Gastroesophageal sphincter (tissue), 4 donors: ENCODE measurements at regions not wholly inside any gene's neighbourhood (a gene's known extent, or its start where the extent isn't known, plus 50 kb on each side); places are given as distances from the start of the nearest gene placed in this dataset.

Source experiments
- ATAC-seq: fragments of 150-250 bp; one replicate; pipeline ENCODE4 v1.9.1; 2016; ENCODE audit warnings: mild to moderate bottlenecking, moderate library complexity
- H3K27ac ChIP-seq, 4 donors: fragments of 200-600 bp; sonication (generic) in 3 of 4; 1 replicate in 3 of 4; 2 replicates in 1 of 4; pipeline ENCODE4 v1.5.1; 2016 to 2019
- H3K27me3 ChIP-seq: fragments of 200-600 bp; sonication (generic); one replicate; pipeline ENCODE4 v1.5.1; 2019
- H3K36me3 ChIP-seq, 2 donors: fragments of 200-600 bp; sonication (generic); one replicate each; pipeline ENCODE4 v1.5.1; 2019; ENCODE audit warnings: control low read depth in 1 of 2
- H3K4me1 ChIP-seq, 3 donors: fragments of 200-600 bp; sonication (generic); 1 replicate in 2 of 3; 2 replicates in 1 of 3; pipeline ENCODE4 v1.5.1; 2016 to 2019; ENCODE audit warnings: control low read depth in 2 of 3
- H3K4me3 ChIP-seq, 2 donors: fragments of 200-600 bp; sonication (generic); one replicate each; pipeline ENCODE4 v1.5.1; 2019; ENCODE audit warnings: mild to moderate bottlenecking in 1 of 2, moderate library complexity in 1 of 2
- H3K9me3 ChIP-seq, 3 donors: fragments of 200-600 bp; sonication (generic); one replicate each; pipeline ENCODE4 v1.5.1; 2017 to 2019; ENCODE audit warnings: control low read depth in 2 of 3
- CTCF ChIP-seq, 4 experiments: fragments of 200-600 bp in 2 of 4; fragments of 450-650 bp in 2 of 4; sonication (generic) in 1 of 4; IDR thresholded peaks; one replicate each; pipeline ENCODE4 v1.5.1; 2017 to 2019; ENCODE audit warnings: antibody characterized with exemption in 4 of 4, mild to moderate bottlenecking in 2 of 4, moderate library complexity in 2 of 4
- EP300 ChIP-seq: sonication (generic); formaldehyde crosslinking; IDR thresholded peaks from one replicate; pipeline ENCODE4 v1.6.1; 2017; ENCODE audit warnings: antibody characterized with exemption, mild to moderate bottlenecking
- POLR2A ChIP-seq, 2 donors: fragments of 450-650 bp; IDR thresholded peaks; one replicate each; pipeline ENCODE4 v1.6.1; 2017; ENCODE audit warnings: antibody characterized with exemption in 2 of 2, mild to moderate bottlenecking in 2 of 2, moderate library complexity in 1 of 2
- POLR2AphosphoS5 ChIP-seq: sonication (generic); formaldehyde crosslinking; IDR thresholded peaks from one replicate; pipeline ENCODE4 v1.6.1; 2017; ENCODE audit warnings: antibody characterized with exemption
- WGBS, 2 donors: methylation state at CpG; one replicate each; pipeline ENCODE4 v1.1.5; 2018; ENCODE audit warnings: low coverage in 1 of 2; 5-methylcytosine and 5-hydroxymethylcytosine counted together

- 37 to 52% methylated on average over 3 of the region's 3 CpGs for WGBS, 2 donors
- Histone ChIP-seq H3K36me3 (no peaks in the 10 kb centered on the region), H3K27me3 (no peaks in the 10 kb centered on the region), H3K4me1 (peaks cover 0 to 57% (median 10%) of the 10 kb centered on the region in 3 donors), H3K9me3 (no peaks in the 10 kb centered on the region), H3K4me3 (no peak overlapping the region), H3K27ac (peak overlapping the region in 2 of 4 donors; percentile 1 to 34)
- no peak for ATAC-seq
- TF ChIP-seq EP300 (no peak), CTCF (IDR thresholded peaks at IDR 0.05) (peak in 1 of 4 experiments; percentile 14), POLR2A (IDR thresholded peaks at IDR 0.05) (no peak)
These were observed 108.7 kb downstream of the DISP1 start for GRCh38 chr1:222923506-222923905.

- Histone ChIP-seq H3K27ac (peak overlapping the region in 1 of 4 donors; percentile 1), H3K9me3 (no peaks in the 10 kb centered on the region), H3K4me1 (peaks cover 0 to 55% (median 10%) of the 10 kb centered on the region in 3 donors), H3K27me3 (no peaks in the 10 kb centered on the region), H3K36me3 (no peaks in the 10 kb centered on the region), H3K4me3 (no peak overlapping the region)
- ATAC-seq = no peak
- TF ChIP-seq POLR2AphosphoS5 = no peak
- no peak for TF ChIP-seq CTCF (IDR thresholded peaks at IDR 0.05)
- no peak for TF ChIP-seq POLR2A (IDR thresholded peaks at IDR 0.05)
- TF ChIP-seq EP300 = no peak
These were observed 109.4 kb downstream of the DISP1 start for GRCh38 chr1:222924136-222924706.

- Histone ChIP-seq H3K9me3 (no peaks in the 10 kb centered on the region), H3K36me3 (no peaks in the 10 kb centered on the region), H3K4me1 (peaks cover 0 to 64% (median 10%) of the 10 kb centered on the region in 3 donors), H3K27me3 (no peaks in the 10 kb centered on the region), H3K4me3 (no peak overlapping the region), H3K27ac (no peak overlapping the region)
- TF ChIP-seq EP300 (no peak), POLR2AphosphoS5 (no peak), CTCF (IDR thresholded peaks at IDR 0.05) (no peak), POLR2A (IDR thresholded peaks at IDR 0.05) (no peak)
- WGBS, 2 donors = 35 to 75% methylated on average over 4 to 6 of the region's 6 CpGs
- ATAC-seq = no peak
These were observed 111.7 kb downstream of the DISP1 start for GRCh38 chr1:222926566-222926965.

- H3K4me1 ChIP-seq = peaks cover 0 to 69% (median 12%) of the 10 kb centered on the region in 3 donors
- H3K27me3 ChIP-seq = no peaks in the 10 kb centered on the region
- H3K9me3 ChIP-seq = no peaks in the 10 kb centered on the region
- no peaks in the 10 kb centered on the region for H3K36me3 ChIP-seq
- no peak for TF ChIP-seq POLR2A (IDR thresholded peaks at IDR 0.05)
- TF ChIP-seq CTCF (IDR thresholded peaks at IDR 0.05) = no peak
- no peak for TF ChIP-seq POLR2AphosphoS5
- no peak for TF ChIP-seq EP300
- no peak overlapping the region for H3K4me3 ChIP-seq
- 88 to 92% methylated on average over 4 of the region's 4 CpGs for WGBS, 2 donors
- H3K27ac ChIP-seq = no peak overlapping the region
- ATAC-seq = no peak
These were observed 112.2 kb downstream of the DISP1 start for GRCh38 chr1:222927031-222927430.

- 18 to 20% methylated on average over 2 to 3 of the region's 3 CpGs for WGBS, 2 donors
- H3K27me3 ChIP-seq = no peaks in the 10 kb centered on the region
- H3K4me3 ChIP-seq = peak overlapping the region; percentile 28 to 43
- no peaks in the 10 kb centered on the region for H3K9me3 ChIP-seq
- H3K36me3 ChIP-seq = no peaks in the 10 kb centered on the region
- TF ChIP-seq POLR2A (IDR thresholded peaks at IDR 0.05) (no peak), CTCF (IDR thresholded peaks at IDR 0.05) (peak in 1 of 4 experiments; percentile 31)
- ATAC-seq = peak; percentile 71
- peaks cover 0 to 77% (median 13%) of the 10 kb centered on the region in 3 donors for H3K4me1 ChIP-seq
- H3K27ac ChIP-seq = peak overlapping the region; percentile 67 to 69 (median 69)
These were observed 113.4 kb downstream of the DISP1 start for GRCh38 chr1:222928212-222928611.
